ENCODE measurements at regions not wholly inside any gene's neighbourhood (a gene's known extent, or its start where the extent isn't known, plus 50 kb on each side); places are given as distances from the start of the nearest gene placed in this dataset.

DNA sequence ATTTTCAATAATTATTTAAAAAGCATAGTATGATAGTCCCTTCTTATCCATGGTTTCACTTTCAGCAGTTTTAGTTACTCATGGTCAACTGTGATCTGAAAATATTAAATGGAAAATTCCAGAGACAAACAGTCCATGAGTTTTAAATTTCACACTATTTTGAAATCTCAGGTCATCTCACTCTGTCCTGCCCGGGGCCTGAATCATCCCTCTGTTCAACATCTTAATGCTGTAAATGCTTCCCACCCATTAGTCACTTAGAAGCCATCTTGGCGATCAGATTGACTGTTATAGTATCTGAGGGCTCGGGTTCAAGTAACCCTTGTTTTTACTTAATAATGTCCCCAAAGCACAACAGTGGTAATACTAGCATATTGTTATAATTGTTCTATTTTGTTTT is 1509.3 kb downstream of the FAM181B start:
- H3K4me1 ChIP-seq (replicated peaks in 1 of 4; ENCODE audit: control insufficient read depth in 3 of 4, insufficient read depth in 4 of 4, low read length in 3 of 4), result no peaks in the 10 kb centered on the region
- H2BK15ac ChIP-seq (ENCODE audit: low read length), result no peak overlapping the region
- FAIRE-seq (no peak), DNase-seq (ENCODE audit: low read depth in 1 of 2, low spot score in 2 of 2) (no peak)
- no peaks in the 10 kb centered on the region for H4K20me1 ChIP-seq (replicated peaks in 1 of 2; ENCODE audit: control insufficient read depth in 1 of 2, insufficient read depth in 2 of 2, low read length in 2 of 2)
- H3K4me3 ChIP-seq (ENCODE audit: extremely low read depth in 1 of 4, insufficient read depth in 2 of 4, low read depth in 3 of 4, low read length in 4 of 4), result no peak overlapping the region
- H3K23me2 ChIP-seq (ENCODE audit: low read depth, low read length), result no peaks in the 10 kb centered on the region
- ChIA-PET POLR2A (ENCODE audit: partially characterized antibody) (no interaction called here), CTCF (ENCODE audit: partially characterized antibody) (interaction anchor here (0.6 kb wide), 1 partner anchor 12 kb away, joined by 3 read pairs; no protein-coding TSS in a partner anchor)
- H2AFZ ChIP-seq (ENCODE audit: low read length), result no peak overlapping the region
- no peak overlapping the region for H3K56ac ChIP-seq (replicated peaks; ENCODE audit: insufficient read length, low read depth, low read length)
- no peaks in the 10 kb centered on the region for H3K9me3 ChIP-seq (ENCODE audit: insufficient read depth in 2 of 2, low read depth in 1 of 2, low read length in 1 of 2)
- H2AK5ac ChIP-seq (ENCODE audit: low read depth, low read length), result no peak overlapping the region
- no peak overlapping the region for H2BK5ac ChIP-seq (ENCODE audit: low read depth, low read length)
- no peak overlapping the region for H2BK20ac ChIP-seq (ENCODE audit: low read length)
- no peak overlapping the region for H2BK12ac ChIP-seq (ENCODE audit: low read depth, low read length)
- no peak overlapping the region for H4K8ac ChIP-seq (ENCODE audit: extremely low read depth, insufficient read depth, low read length)
- no peaks in the 10 kb centered on the region for H3K79me1 ChIP-seq (ENCODE audit: low read depth, low read length)
- no peak overlapping the region for H3K18ac ChIP-seq (ENCODE audit: extremely low read depth, low read length)
- no peaks in the 10 kb centered on the region for H3K27me3 ChIP-seq (replicated peaks in 1 of 4; ENCODE audit: control insufficient read depth in 3 of 4, extremely low read depth in 1 of 4, insufficient read depth in 3 of 4, low read length in 3 of 4)
- H3K23ac ChIP-seq (ENCODE audit: insufficient read length), result no peak overlapping the region
- no peak overlapping the region for H3K9ac ChIP-seq (replicated peaks in 1 of 4; ENCODE audit: extremely low read depth in 1 of 4, low read depth in 3 of 4, low read length in 3 of 4)
- no peak overlapping the region for H4K5ac ChIP-seq (ENCODE audit: insufficient read length, low read depth, low read length)
- 98% methylated on average over 3 of the region's 3 CpGs; no CpG with 5 or more reads in 1 of the 2 experiments for WGBS, 2 experiments (ENCODE audit: extremely low coverage in 1 of 2, insufficient coverage in 1 of 2, insufficient read length in 1 of 2, insufficient replicate concordance in 2 of 2, low coverage in 1 of 2, low lambda C conversion rate in 2 of 2, missing lambda C conversion rate in 1 of 2)
- no peak overlapping the region for H3K14ac ChIP-seq (ENCODE audit: insufficient read length)
- H3K4me2 ChIP-seq (ENCODE audit: insufficient read depth in 1 of 2, low read depth in 2 of 2, low read length in 2 of 2), result no peak overlapping the region
- H3K79me2 ChIP-seq (ENCODE audit: control insufficient read depth in 1 of 2, insufficient read depth in 2 of 2, low read length in 2 of 2), result no peaks in the 10 kb centered on the region
- H2BK120ac ChIP-seq (replicated peaks; ENCODE audit: low read depth, low read length), result no peak overlapping the region
- no peak overlapping the region for H4K91ac ChIP-seq (replicated peaks; ENCODE audit: insufficient read length, low read length)
- H3K27ac ChIP-seq (ENCODE audit: low read depth, low read length), result no peak overlapping the region
- H3K36me3 ChIP-seq (ENCODE audit: control insufficient read depth in 2 of 4, insufficient read depth in 4 of 4, low read length in 3 of 4), result no peaks in the 10 kb centered on the region
- no peak overlapping the region for H3K4ac ChIP-seq (replicated peaks; ENCODE audit: insufficient read length, low read depth, low read length)
- TF ChIP-seq RNF2 (IDR thresholded peaks at IDR 0.05; ENCODE audit: borderline replicate concordance, low read depth, low read length, missing control alignments, poor library complexity, severe bottlenecking) (no peak), SP4 (IDR thresholded peaks at IDR 0.05; ENCODE audit: low read length) (no peak), YY1 (IDR thresholded peaks at IDR 0.05; ENCODE audit: low read depth, low read length) (no peak), CBX8 (IDR thresholded peaks at IDR 0.05; ENCODE audit: borderline replicate concordance, low read depth, low read length) (no peak), SP2 (IDR thresholded peaks at IDR 0.05; ENCODE audit: low read length) (no peak), SIRT6 (IDR thresholded peaks at IDR 0.05; ENCODE audit: low read length) (no peak), RAD21 (IDR thresholded peaks at IDR 0.05 in 1 of 2, conservative IDR thresholded peaks at IDR 0.05 in 1 of 2; ENCODE audit: low read depth in 2 of 2, low read length in 2 of 2) (no peak), POLR2A (IDR thresholded peaks at IDR 0.05; ENCODE audit: control extremely low read depth in 1 of 2, low read depth in 2 of 2, low read length in 2 of 2) (no peak), SP1 (IDR thresholded peaks at IDR 0.05; ENCODE audit: low read depth, low read length) (no peak), CREB1 (IDR thresholded peaks at IDR 0.05) (no peak), EGR1 (IDR thresholded peaks at IDR 0.05; ENCODE audit: borderline replicate concordance, low read depth, low read length) (no peak), SIN3A (conservative IDR thresholded peaks at IDR 0.05 in 1 of 2, IDR thresholded peaks at IDR 0.05 in 1 of 2; ENCODE audit: low read depth in 1 of 2, low read length in 2 of 2) (no peak), CHD1 (IDR thresholded peaks at IDR 0.05; ENCODE audit: low read depth, low read length) (no peak), BACH1 (IDR thresholded peaks at IDR 0.05; ENCODE audit: low read length) (no peak)
- TF ChIP-seq, protein P1, sequence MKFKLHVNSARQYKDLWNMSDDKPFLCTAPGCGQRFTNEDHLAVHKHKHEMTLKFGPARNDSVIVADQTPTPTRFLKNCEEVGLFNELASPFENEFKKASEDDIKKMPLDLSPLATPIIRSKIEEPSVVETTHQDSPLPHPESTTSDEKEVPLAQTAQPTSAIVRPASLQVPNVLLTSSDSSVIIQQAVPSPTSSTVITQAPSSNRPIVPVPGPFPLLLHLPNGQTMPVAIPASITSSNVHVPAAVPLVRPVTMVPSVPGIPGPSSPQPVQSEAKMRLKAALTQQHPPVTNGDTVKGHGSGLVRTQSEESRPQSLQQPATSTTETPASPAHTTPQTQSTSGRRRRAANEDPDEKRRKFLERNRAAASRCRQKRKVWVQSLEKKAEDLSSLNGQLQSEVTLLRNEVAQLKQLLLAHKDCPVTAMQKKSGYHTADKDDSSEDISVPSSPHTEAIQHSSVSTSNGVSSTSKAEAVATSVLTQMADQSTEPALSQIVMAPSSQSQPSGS (IDR thresholded peaks at IDR 0.05; ENCODE audit: low read length), result no peak

Measured in H1 (cell line).